ENCODE measurements at regions not wholly inside any gene's neighbourhood (a gene's known extent, or its start where the extent isn't known, plus 50 kb on each side); places are given as distances from the start of the nearest gene placed in this dataset.

DNA sequence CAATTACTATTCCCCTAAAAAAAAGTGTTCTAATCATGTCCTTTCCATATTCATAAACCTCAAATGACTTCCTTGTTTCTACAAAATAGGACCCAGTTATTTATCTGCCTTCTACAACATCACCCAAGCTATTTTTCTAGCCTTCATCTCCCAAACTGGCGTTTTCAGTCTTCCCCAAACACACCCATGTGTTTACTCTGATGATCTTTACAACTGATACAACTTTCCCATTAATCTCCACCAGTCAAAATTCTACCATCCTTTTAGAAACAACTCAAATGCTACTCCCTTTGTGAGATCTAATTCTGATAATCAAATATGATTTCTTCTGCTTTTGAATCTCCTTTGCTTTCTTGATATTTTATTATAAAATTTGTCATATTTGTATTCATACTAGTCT, 114.5 kb downstream of the DUSP6 start:
- Histone ChIP-seq H4K20me1 (ENCODE audit: control insufficient read depth, insufficient read depth, low read depth, low read length) (no peaks in the 10 kb centered on the region), H3K4me1 (ENCODE audit: control insufficient read depth, low read length) (no peaks in the 10 kb centered on the region), H3F3A (ENCODE audit: control insufficient read depth, insufficient read depth) (no peaks in the 10 kb centered on the region), H3K4me3 (ENCODE audit: low read length) (no peak overlapping the region), H3K36me3 (ENCODE audit: control insufficient read depth, low read length) (no peaks in the 10 kb centered on the region), H3K79me2 (ENCODE audit: control insufficient read depth, low read length) (no peaks in the 10 kb centered on the region), H3K9me3 (ENCODE audit: control insufficient read depth, insufficient read depth, low read length) (no peaks in the 10 kb centered on the region), H3K9me2 (replicated peaks; ENCODE audit: control insufficient read depth, low read length) (no peaks in the 10 kb centered on the region), H3K4me2 (ENCODE audit: low read length) (no peak overlapping the region), H3K27ac (ENCODE audit: low read depth, low read length) (no peak overlapping the region), H3K27me3 (ENCODE audit: control insufficient read depth, low read length) (no peaks in the 10 kb centered on the region)
- TF ChIP-seq EZH2phosphoT487 (IDR thresholded peaks at IDR 0.05; ENCODE audit: borderline replicate concordance, low read length), result no peak
- TF ChIP-seq, protein P1, sequence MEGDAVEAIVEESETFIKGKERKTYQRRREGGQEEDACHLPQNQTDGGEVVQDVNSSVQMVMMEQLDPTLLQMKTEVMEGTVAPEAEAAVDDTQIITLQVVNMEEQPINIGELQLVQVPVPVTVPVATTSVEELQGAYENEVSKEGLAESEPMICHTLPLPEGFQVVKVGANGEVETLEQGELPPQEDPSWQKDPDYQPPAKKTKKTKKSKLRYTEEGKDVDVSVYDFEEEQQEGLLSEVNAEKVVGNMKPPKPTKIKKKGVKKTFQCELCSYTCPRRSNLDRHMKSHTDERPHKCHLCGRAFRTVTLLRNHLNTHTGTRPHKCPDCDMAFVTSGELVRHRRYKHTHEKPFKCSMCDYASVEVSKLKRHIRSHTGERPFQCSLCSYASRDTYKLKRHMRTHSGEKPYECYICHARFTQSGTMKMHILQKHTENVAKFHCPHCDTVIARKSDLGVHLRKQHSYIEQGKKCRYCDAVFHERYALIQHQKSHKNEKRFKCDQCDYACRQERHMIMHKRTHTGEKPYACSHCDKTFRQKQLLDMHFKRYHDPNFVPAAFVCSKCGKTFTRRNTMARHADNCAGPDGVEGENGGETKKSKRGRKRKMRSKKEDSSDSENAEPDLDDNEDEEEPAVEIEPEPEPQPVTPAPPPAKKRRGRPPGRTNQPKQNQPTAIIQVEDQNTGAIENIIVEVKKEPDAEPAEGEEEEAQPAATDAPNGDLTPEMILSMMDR (IDR thresholded peaks at IDR 0.05; ENCODE audit: low read depth, low read length, poor library complexity, severe bottlenecking), result no peak

DNA sequence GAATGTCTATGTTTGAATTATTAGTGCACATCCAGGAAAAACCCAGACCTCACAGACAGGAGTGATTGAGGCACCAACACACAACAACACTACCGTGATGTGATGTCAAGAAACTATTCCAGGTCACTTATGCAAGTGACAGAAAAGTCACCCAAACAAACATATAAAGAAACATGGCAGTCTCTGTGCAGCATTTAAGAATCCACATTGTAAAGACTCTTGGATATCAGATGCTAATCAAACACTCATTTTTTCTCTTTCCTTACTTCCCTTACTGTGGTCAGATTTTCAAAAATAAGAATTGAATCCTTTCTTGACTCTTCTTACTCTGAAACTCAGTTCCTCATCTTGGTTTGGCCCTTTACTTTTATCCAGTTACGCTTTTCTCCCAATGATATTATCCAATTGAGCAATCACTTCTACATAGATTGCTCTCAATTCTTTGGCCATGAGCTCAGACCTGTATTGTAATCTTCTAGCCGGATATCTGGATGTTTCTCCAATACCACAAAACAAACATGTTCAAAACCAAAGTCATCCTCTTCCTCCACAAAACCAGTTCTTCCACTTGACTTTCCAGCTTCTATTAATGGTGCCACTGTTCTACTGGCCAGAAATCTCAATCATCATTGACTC, 115.4 kb downstream of the DUSP6 start:
- no peak overlapping the region for H3K4me3 ChIP-seq (ENCODE audit: low read length)
- no peaks in the 10 kb centered on the region for H3K9me3 ChIP-seq (ENCODE audit: control insufficient read depth, insufficient read depth, low read length)
- H3K79me2 ChIP-seq (ENCODE audit: control insufficient read depth, low read length), result no peaks in the 10 kb centered on the region
- no peaks in the 10 kb centered on the region for H3K27me3 ChIP-seq (ENCODE audit: control insufficient read depth, low read length)
- H3K4me1 ChIP-seq (ENCODE audit: control insufficient read depth, low read length), result no peaks in the 10 kb centered on the region
- no peak overlapping the region for H3K27ac ChIP-seq (ENCODE audit: low read depth, low read length)
- TF ChIP-seq, protein P1 (IDR thresholded peaks at IDR 0.05; ENCODE audit: low read depth, low read length, poor library complexity, severe bottlenecking), result no peak
- no peak for TF ChIP-seq EZH2phosphoT487 (IDR thresholded peaks at IDR 0.05; ENCODE audit: borderline replicate concordance, low read length)
- no peak overlapping the region for H3K4me2 ChIP-seq (ENCODE audit: low read length)
- no peaks in the 10 kb centered on the region for H3K36me3 ChIP-seq (ENCODE audit: control insufficient read depth, low read length)
- no peaks in the 10 kb centered on the region for H3K9me2 ChIP-seq (replicated peaks; ENCODE audit: control insufficient read depth, low read length)
- no peaks in the 10 kb centered on the region for H4K20me1 ChIP-seq (ENCODE audit: control insufficient read depth, insufficient read depth, low read depth, low read length)
- H3F3A ChIP-seq (ENCODE audit: control insufficient read depth, insufficient read depth), result no peaks in the 10 kb centered on the region

DNA sequence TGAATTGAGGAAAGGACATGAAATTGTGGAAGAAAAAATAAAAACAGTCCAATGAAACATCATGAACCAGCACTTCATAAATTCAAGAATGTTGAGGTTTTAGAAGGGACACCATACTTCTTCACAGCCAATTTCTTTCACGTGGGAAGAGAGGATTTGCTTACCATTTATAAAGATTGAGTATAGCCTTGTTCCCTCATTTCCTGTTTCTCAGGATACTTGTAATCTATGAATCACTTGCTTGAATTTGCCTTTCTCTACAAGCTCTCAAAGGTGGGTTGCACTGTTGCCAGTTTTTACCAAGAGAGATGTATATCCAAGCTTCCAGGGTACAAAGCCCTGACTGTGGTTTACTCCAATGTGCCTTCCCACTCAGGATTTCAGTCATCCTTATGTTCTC, 116.1 kb downstream of the DUSP6 start:
- Histone ChIP-seq H3K4me2 (ENCODE audit: low read length) (no peak overlapping the region), H3K9me2 (replicated peaks; ENCODE audit: control insufficient read depth, low read length) (no peaks in the 10 kb centered on the region)

More for the DNA sequence above, 116.1 kb downstream of the DUSP6 start:
- no peaks in the 10 kb centered on the region for H3K36me3 ChIP-seq (ENCODE audit: control insufficient read depth, low read length)
- no peaks in the 10 kb centered on the region for H4K20me1 ChIP-seq (ENCODE audit: control insufficient read depth, insufficient read depth, low read depth, low read length)
- no peaks in the 10 kb centered on the region for H3K79me2 ChIP-seq (ENCODE audit: control insufficient read depth, low read length)
- H3K27me3 ChIP-seq (ENCODE audit: control insufficient read depth, low read length), result no peaks in the 10 kb centered on the region
- H3K4me1 ChIP-seq (ENCODE audit: control insufficient read depth, low read length), result no peaks in the 10 kb centered on the region
- H3F3A ChIP-seq (ENCODE audit: control insufficient read depth, insufficient read depth), result no peaks in the 10 kb centered on the region
- TF ChIP-seq EZH2phosphoT487 (IDR thresholded peaks at IDR 0.05; ENCODE audit: borderline replicate concordance, low read length), result no peak
- TF ChIP-seq, protein P1 (IDR thresholded peaks at IDR 0.05; ENCODE audit: low read depth, low read length, poor library complexity, severe bottlenecking), result no peak
- H3K4me3 ChIP-seq (ENCODE audit: low read length), result no peak overlapping the region
- H3K27ac ChIP-seq (ENCODE audit: low read depth, low read length), result no peak overlapping the region
- H3K9me3 ChIP-seq (ENCODE audit: control insufficient read depth, insufficient read depth, low read length), result no peaks in the 10 kb centered on the region

All from DOHH2 (cell line).